Esophagus muscularis mucosa (tissue), 4 donors: ENCODE measurements at regions not wholly inside any gene's neighbourhood (a gene's known extent, or its start where the extent isn't known, plus 50 kb on each side); places are given as distances from the start of the nearest gene placed in this dataset.

Experiments
- EP300 ChIP-seq: sonication (generic); formaldehyde crosslinking; IDR thresholded peaks from one replicate; pipeline ENCODE4 v1.6.1; 2017; ENCODE audit warnings: antibody characterized with exemption
- POLR2A ChIP-seq: fragments of 450-650 bp; IDR thresholded peaks from one replicate; pipeline ENCODE4 v1.6.1; 2017; ENCODE audit warnings: antibody characterized with exemption, moderate library complexity, mild to moderate bottlenecking, low read depth
- POLR2AphosphoS5 ChIP-seq, 2 donors: sonication (generic); formaldehyde crosslinking; IDR thresholded peaks; one replicate each; pipeline ENCODE4 v1.6.1; 2017; ENCODE audit warnings: antibody characterized with exemption in 2 of 2
- TF ChIP-seq, protein P1 (sequence below), 3 experiments: fragments of 200-600 bp in 2 of 3; fragments of 450-650 bp in 1 of 3; sonication (generic) in 2 of 3; IDR thresholded peaks; one replicate each; pipeline ENCODE4 v1.5.1; 2017 to 2019; ENCODE audit warnings: antibody characterized with exemption in 3 of 3, mild to moderate bottlenecking in 2 of 3, moderate library complexity in 1 of 3

- no peak for TF ChIP-seq POLR2AphosphoS5 (IDR thresholded peaks at IDR 0.05)
- TF ChIP-seq, protein P1, sequence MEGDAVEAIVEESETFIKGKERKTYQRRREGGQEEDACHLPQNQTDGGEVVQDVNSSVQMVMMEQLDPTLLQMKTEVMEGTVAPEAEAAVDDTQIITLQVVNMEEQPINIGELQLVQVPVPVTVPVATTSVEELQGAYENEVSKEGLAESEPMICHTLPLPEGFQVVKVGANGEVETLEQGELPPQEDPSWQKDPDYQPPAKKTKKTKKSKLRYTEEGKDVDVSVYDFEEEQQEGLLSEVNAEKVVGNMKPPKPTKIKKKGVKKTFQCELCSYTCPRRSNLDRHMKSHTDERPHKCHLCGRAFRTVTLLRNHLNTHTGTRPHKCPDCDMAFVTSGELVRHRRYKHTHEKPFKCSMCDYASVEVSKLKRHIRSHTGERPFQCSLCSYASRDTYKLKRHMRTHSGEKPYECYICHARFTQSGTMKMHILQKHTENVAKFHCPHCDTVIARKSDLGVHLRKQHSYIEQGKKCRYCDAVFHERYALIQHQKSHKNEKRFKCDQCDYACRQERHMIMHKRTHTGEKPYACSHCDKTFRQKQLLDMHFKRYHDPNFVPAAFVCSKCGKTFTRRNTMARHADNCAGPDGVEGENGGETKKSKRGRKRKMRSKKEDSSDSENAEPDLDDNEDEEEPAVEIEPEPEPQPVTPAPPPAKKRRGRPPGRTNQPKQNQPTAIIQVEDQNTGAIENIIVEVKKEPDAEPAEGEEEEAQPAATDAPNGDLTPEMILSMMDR (IDR thresholded peaks at IDR 0.05) = no peak
- TF ChIP-seq POLR2A = no peak
- no peak for TF ChIP-seq EP300
These were observed 90.2 kb upstream of the ARHGAP28 start for GRCh38 chr18:6639305-6639704.
